ENCODE measurements at regions not wholly inside any gene's neighbourhood (a gene's known extent, or its start where the extent isn't known, plus 50 kb on each side); places are given as distances from the start of the nearest gene placed in this dataset.

DNA sequence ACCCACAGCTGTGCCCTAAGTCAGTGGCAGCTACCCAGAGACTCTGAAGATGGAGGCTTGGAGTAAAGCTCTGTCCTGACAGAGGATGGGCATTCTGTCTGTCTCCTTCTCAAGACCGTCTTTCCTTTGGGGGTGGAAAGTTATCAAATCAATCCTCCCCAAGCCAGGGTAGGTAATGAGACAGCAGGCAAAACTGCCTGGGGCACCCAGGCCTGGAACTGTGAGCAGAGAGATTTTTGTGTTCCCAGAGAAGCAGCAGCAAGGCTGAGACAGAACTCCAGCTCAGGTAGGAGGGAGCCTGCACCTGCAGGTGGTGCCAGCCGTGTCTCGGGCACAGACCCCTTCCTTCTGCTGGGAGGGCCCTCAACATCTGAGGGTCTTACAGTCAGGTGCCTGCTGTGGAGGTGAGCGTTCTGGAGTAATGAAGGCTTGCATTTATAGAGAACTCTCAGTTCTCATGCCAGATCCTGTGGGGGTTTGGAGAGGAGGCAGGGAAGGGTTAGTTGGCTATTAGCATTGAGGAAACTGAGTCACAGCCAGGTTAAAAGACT is 95.6 kb downstream of the RIPK4 start:
- DNase-seq (ENCODE audit: low spot score) (no peak), ATAC-seq (ENCODE audit: low FRiP score) (no peak)
- TF ChIP-seq, protein P1, sequence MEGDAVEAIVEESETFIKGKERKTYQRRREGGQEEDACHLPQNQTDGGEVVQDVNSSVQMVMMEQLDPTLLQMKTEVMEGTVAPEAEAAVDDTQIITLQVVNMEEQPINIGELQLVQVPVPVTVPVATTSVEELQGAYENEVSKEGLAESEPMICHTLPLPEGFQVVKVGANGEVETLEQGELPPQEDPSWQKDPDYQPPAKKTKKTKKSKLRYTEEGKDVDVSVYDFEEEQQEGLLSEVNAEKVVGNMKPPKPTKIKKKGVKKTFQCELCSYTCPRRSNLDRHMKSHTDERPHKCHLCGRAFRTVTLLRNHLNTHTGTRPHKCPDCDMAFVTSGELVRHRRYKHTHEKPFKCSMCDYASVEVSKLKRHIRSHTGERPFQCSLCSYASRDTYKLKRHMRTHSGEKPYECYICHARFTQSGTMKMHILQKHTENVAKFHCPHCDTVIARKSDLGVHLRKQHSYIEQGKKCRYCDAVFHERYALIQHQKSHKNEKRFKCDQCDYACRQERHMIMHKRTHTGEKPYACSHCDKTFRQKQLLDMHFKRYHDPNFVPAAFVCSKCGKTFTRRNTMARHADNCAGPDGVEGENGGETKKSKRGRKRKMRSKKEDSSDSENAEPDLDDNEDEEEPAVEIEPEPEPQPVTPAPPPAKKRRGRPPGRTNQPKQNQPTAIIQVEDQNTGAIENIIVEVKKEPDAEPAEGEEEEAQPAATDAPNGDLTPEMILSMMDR (IDR thresholded peaks at IDR 0.05), result no peak

- ATAC-seq (ENCODE audit: low FRiP score) (no peak), DNase-seq (ENCODE audit: low spot score) (no peak)
- TF ChIP-seq, protein P1 (IDR thresholded peaks at IDR 0.05), result no peak
Measured at GRCh38 chr21:41670056-41670805, 96.6 kb downstream of the RIPK4 start.

DNA sequence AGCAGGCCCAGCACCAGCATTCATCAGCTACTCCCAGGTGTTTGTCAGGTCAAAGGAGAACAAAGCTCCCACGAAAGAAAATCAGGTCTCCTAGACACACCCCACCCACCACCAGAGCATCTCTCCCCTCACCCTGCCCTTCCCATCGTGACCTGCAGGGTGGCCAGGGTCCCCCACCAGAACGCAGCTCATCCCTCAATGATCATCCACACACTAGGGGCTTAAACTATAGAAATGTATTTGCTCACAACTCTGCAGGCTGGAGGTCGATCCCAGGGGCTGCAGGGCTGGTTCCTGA is 97.4 kb downstream of the RIPK4 start:
- ATAC-seq (ENCODE audit: low FRiP score), result no peak
- TF ChIP-seq, protein P1 (IDR thresholded peaks at IDR 0.05), result no peak
- no peak for DNase-seq (ENCODE audit: low spot score)

DNA sequence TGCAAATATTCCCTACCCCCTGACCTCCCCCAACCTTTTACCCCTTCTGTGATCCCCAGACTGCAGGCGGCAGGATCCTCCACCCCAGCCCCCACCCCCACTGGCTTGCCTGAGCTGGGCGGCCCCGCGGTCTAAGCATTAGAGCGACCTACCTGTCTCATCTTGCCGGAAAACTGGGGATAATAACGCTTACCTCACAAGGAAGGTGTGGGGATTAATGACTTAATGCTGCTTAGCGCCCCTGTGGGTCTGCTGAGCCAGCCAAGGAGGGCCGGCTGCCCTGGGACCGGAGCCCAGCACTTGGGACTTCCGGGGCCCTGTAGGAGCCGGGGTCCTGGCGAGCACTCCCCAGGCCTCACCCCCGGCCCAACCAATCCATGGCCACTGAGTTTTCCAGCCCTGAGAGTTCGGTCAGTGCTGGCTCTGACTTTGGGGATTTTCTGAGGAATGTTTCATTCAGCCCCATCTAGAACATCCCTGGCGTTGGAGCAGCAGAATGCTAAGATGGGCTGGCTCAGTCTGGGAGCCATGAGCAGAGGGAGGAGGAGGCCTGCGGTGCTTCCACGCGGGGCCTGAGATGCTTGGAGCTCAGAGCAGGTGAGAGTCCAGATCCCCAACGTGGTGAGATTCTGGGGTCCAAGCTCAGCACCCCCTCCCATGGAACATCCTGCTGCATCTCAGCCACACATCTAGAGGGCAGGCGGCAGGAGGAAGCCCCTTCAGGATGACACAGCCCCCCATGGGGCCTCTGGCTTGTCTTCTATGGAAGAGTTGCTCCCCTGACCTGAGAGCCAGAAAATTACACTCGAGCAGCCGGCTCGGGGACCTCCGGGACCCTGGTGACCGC is 97.9 kb downstream of the RIPK4 start:
- DNase-seq (ENCODE audit: low spot score), result no peak
- ATAC-seq (ENCODE audit: low FRiP score), result no peak
- TF ChIP-seq, protein P1 (IDR thresholded peaks at IDR 0.05), result no peak

DNA sequence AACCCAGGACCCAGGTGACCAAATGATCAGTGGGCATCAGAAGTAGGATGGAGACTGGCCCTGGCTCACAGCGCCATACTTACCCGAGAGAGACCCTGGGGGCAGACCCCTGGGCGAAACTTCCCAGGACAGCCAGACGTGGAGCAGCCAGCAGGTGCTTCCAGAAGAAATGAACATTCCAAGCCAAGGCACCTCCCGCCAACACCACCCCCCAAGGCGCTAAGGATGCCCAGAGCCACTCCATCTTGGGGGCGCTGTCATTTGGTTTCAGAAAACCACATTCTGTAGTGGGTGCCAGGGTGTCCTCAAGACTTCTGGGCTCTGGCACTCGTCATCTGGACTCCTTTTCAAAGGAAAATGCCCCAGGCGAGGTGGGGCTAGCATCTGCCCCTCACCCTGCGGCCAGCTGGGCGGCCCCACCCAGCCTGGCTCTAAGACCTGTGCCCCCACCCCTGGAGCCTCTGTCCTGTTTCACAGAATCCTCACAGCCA is 98.8 kb downstream of the RIPK4 start:
- DNase-seq (ENCODE audit: low spot score) (no peak), ATAC-seq (ENCODE audit: low FRiP score) (no peak)
- TF ChIP-seq, protein P1 (IDR thresholded peaks at IDR 0.05), result no peak

DNA sequence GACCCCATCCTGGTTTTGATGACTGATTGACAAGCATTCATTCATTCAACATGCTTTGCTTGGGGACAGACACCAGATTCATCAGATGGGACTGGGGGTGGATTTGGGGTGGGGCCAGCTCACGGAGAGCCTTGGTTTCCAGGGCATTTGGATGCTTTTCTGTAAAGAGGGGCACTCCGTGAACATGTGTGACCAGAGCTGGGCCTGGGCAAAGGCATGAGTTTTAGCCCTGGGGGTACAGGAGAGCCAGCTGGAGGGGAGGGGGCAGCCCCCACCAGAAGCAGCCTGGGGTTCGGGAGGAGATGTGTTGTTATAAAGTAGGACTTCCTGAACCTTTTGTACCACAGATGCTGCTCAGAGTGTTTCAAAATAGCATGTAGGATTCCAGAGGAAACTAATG is 99.7 kb downstream of the RIPK4 start:
- DNase-seq (ENCODE audit: low spot score) (no peak), ATAC-seq (ENCODE audit: low FRiP score) (no peak)
- TF ChIP-seq, protein P1 (IDR thresholded peaks at IDR 0.05), result no peak

Measured in omental fat pad (tissue), 3 donors.